Peyer's patch (tissue), 4 donors: ENCODE measurements at regions not wholly inside any gene's neighbourhood (a gene's known extent, or its start where the extent isn't known, plus 50 kb on each side); places are given as distances from the start of the nearest gene placed in this dataset.

Source experiments
- DNase-seq, 3 donors: peaks; one replicate each; pipeline ENCODE4 v3.0.0-alpha.2; 2017 to 2019
- H3K27ac ChIP-seq, 4 donors: fragments of 200-600 bp; sonication (generic); one replicate each; pipeline ENCODE4 v1.5.1; 2016 to 2019
- H3K27me3 ChIP-seq, 2 donors: fragments of 200-600 bp; sonication (generic); one replicate each; pipeline ENCODE4 v1.5.1; 2019
- H3K36me3 ChIP-seq, 3 donors: fragments of 200-600 bp; sonication (generic); one replicate each; pipeline ENCODE4 v1.5.1; 2016 to 2019
- H3K4me1 ChIP-seq, 4 donors: fragments of 200-600 bp; sonication (generic); one replicate each; pipeline ENCODE4 v1.5.1; 2016 to 2019
- H3K4me3 ChIP-seq, 4 donors: fragments of 200-600 bp; sonication (generic); 1 replicate in 3 of 4; 2 replicates in 1 of 4; pipeline ENCODE4 v1.5.1; 2016 to 2019; ENCODE audit warnings: mild to moderate bottlenecking in 1 of 4
- H3K9me3 ChIP-seq, 4 donors: fragments of 200-600 bp; sonication (generic); one replicate each; pipeline ENCODE4 v1.5.1; 2016 to 2019; ENCODE audit warnings: mild to moderate bottlenecking in 1 of 4
- POLR2A ChIP-seq, 2 donors: fragments of 450-650 bp; IDR thresholded peaks; one replicate each; pipeline ENCODE4 v1.5.1; 2017; ENCODE audit warnings: antibody characterized with exemption in 2 of 2, mild to moderate bottlenecking in 2 of 2, moderate library complexity in 2 of 2
- TF ChIP-seq, protein P1 (sequence below), 6 experiments: fragments of 450-650 bp in 4 of 6; fragments of 200-600 bp in 2 of 6; sonication (generic) in 1 of 6; IDR thresholded peaks; one replicate each; pipeline ENCODE4 v1.5.1; 2017 to 2019; ENCODE audit warnings: antibody characterized with exemption in 6 of 6, mild to moderate bottlenecking in 3 of 6, moderate library complexity in 1 of 6

DNA sequence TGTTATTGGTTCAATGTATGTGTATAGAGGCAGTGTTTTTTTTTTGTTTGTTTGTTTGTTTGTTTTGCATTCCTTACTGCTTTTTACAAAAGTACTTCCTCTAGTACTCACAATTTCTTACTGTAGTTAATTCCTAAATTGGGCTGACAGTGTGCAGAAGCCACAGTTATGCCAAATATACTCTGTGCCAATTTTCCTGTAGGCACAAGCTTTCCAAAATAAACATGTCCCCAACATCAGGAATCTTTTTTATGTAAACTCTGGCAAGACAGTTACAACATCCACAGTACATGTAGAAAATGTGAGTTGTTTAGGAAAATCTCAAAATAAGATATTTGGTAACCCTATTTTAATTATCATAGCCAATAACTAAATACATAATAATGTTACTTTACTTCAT lies 161.6 kb upstream of the TSLP start:
- Histone ChIP-seq H3K9me3 (no peaks in the 10 kb centered on the region), H3K36me3 (no peaks in the 10 kb centered on the region), H3K27ac (no peak overlapping the region), H3K4me3 (no peak overlapping the region), H3K4me1 (no peaks in the 10 kb centered on the region), H3K27me3 (no peaks in the 10 kb centered on the region)
- TF ChIP-seq, protein P1, sequence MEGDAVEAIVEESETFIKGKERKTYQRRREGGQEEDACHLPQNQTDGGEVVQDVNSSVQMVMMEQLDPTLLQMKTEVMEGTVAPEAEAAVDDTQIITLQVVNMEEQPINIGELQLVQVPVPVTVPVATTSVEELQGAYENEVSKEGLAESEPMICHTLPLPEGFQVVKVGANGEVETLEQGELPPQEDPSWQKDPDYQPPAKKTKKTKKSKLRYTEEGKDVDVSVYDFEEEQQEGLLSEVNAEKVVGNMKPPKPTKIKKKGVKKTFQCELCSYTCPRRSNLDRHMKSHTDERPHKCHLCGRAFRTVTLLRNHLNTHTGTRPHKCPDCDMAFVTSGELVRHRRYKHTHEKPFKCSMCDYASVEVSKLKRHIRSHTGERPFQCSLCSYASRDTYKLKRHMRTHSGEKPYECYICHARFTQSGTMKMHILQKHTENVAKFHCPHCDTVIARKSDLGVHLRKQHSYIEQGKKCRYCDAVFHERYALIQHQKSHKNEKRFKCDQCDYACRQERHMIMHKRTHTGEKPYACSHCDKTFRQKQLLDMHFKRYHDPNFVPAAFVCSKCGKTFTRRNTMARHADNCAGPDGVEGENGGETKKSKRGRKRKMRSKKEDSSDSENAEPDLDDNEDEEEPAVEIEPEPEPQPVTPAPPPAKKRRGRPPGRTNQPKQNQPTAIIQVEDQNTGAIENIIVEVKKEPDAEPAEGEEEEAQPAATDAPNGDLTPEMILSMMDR (IDR thresholded peaks at IDR 0.05) = no peak
- no peak for TF ChIP-seq POLR2A (IDR thresholded peaks at IDR 0.05)
- DNase-seq = no peak

- Histone ChIP-seq H3K4me1 (no peaks in the 10 kb centered on the region), H3K27me3 (no peaks in the 10 kb centered on the region), H3K9me3 (no peaks in the 10 kb centered on the region), H3K4me3 (no peak overlapping the region), H3K27ac (no peak overlapping the region), H3K36me3 (no peaks in the 10 kb centered on the region)
- DNase-seq = no peak
- TF ChIP-seq, protein P1 (IDR thresholded peaks at IDR 0.05) = no peak
- TF ChIP-seq POLR2A (IDR thresholded peaks at IDR 0.05) = no peak
Measured at GRCh38 chr5:110913221-110913620, 158.3 kb upstream of the TSLP start.

- no peaks in the 10 kb centered on the region for H3K36me3 ChIP-seq
- H3K27me3 ChIP-seq = no peaks in the 10 kb centered on the region
- no peak for DNase-seq
- no peak overlapping the region for H3K27ac ChIP-seq
- no peak overlapping the region for H3K4me3 ChIP-seq
- no peak for TF ChIP-seq POLR2A (IDR thresholded peaks at IDR 0.05)
- TF ChIP-seq, protein P1 (IDR thresholded peaks at IDR 0.05) = no peak
- H3K4me1 ChIP-seq = no peaks in the 10 kb centered on the region
- no peaks in the 10 kb centered on the region for H3K9me3 ChIP-seq
Measured at GRCh38 chr5:110916381-110917049, 155.0 kb upstream of the TSLP start.

- no peak for DNase-seq
- H3K27ac ChIP-seq = no peak overlapping the region
- no peaks in the 10 kb centered on the region for H3K9me3 ChIP-seq
- H3K4me1 ChIP-seq = no peaks in the 10 kb centered on the region
- H3K27me3 ChIP-seq = no peaks in the 10 kb centered on the region
- TF ChIP-seq, protein P1 (IDR thresholded peaks at IDR 0.05) = no peak
- no peak for TF ChIP-seq POLR2A (IDR thresholded peaks at IDR 0.05)
- H3K36me3 ChIP-seq = no peaks in the 10 kb centered on the region
- no peak overlapping the region for H3K4me3 ChIP-seq
Measured at GRCh38 chr5:110917161-110917875, 154.2 kb upstream of the TSLP start.

- TF ChIP-seq, protein P1 (IDR thresholded peaks at IDR 0.05) = no peak
- no peak for TF ChIP-seq POLR2A (IDR thresholded peaks at IDR 0.05)
- no peak for DNase-seq
- Histone ChIP-seq H3K27ac (no peak overlapping the region), H3K9me3 (no peaks in the 10 kb centered on the region), H3K4me3 (no peak overlapping the region), H3K36me3 (no peaks in the 10 kb centered on the region), H3K4me1 (no peaks in the 10 kb centered on the region), H3K27me3 (no peaks in the 10 kb centered on the region)
Measured at GRCh38 chr5:110918683-110919082, 152.8 kb upstream of the TSLP start.
